ENCODE measurements at regions not wholly inside any gene's neighbourhood (a gene's known extent, or its start where the extent isn't known, plus 50 kb on each side); places are given as distances from the start of the nearest gene placed in this dataset.

DNA sequence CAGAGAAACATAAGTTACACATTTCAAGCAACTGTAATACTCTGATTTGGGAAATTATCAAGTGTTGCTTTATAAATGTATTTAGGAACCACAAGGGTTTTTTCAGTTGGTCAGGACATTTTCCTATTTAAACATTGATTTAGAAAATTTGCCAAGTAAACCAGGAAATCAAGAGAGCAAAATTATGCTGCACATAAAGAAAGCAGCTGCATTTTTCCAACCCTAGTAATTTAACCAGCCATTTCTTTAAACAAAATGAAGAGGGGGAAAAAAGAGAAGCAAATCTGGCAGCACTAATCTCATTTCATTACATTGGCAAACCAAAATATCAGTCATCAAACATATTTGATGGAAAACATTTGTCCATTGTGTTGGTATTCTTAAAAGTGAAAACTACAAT, 271.4 kb downstream of the TLE1 start:
- Histone ChIP-seq H3K79me1 (ENCODE audit: low read depth, low read length) (no peaks in the 10 kb centered on the region), H3K4me2 (ENCODE audit: insufficient read depth, low read length, poor library complexity, severe bottlenecking) (no peak overlapping the region)

GRCh38 chr9:81417299-81417675, 272.1 kb downstream of the TLE1 start:
- Histone ChIP-seq H2AFZ (ENCODE audit: low read length) (no peak overlapping the region), H2BK120ac (ENCODE audit: low read depth, low read length) (no peak overlapping the region), H3K4ac (ENCODE audit: low read length) (no peak overlapping the region), H3K9me3 (replicated peaks in 1 of 2; ENCODE audit: control insufficient read depth in 2 of 2, insufficient read depth in 1 of 2, low read depth in 1 of 2, low read length in 2 of 2) (no peaks in the 10 kb centered on the region), H3K23ac (ENCODE audit: low read depth, low read length, poor library complexity) (no peak overlapping the region), H3K4me2 (ENCODE audit: insufficient read depth, low read length, poor library complexity, severe bottlenecking) (no peak overlapping the region), H3K9ac (ENCODE audit: low read depth, low read length, poor library complexity) (no peak overlapping the region), H4K8ac (ENCODE audit: low read depth, low read length) (no peak overlapping the region), H3K27me3 (ENCODE audit: control insufficient read depth in 3 of 3, insufficient read depth in 3 of 3, low read depth in 1 of 3, low read length in 3 of 3) (no peaks in the 10 kb centered on the region), H3K4me1 (ENCODE audit: control insufficient read depth in 2 of 2, insufficient read depth in 1 of 2, low read depth in 1 of 2, low read length in 2 of 2) (no peaks in the 10 kb centered on the region), H3K36me3 (replicated peaks in 1 of 2; ENCODE audit: control insufficient read depth in 2 of 2, insufficient read depth in 2 of 2, low read length in 2 of 2) (no peaks in the 10 kb centered on the region), H3K27ac (replicated peaks; ENCODE audit: low read length) (no peak overlapping the region), H4K91ac (ENCODE audit: low read depth, low read length, poor library complexity) (no peak overlapping the region), H2BK12ac (ENCODE audit: low read length) (no peak overlapping the region), H2BK15ac (ENCODE audit: low read length) (no peak overlapping the region), H3K4me3 (ENCODE audit: low read length in 2 of 2) (no peak overlapping the region), H3K18ac (ENCODE audit: low read length) (no peak overlapping the region), H3K14ac (ENCODE audit: low read length) (no peak overlapping the region), H2AK5ac (ENCODE audit: low read depth, low read length) (no peak overlapping the region), H3K79me1 (ENCODE audit: low read depth, low read length) (no peaks in the 10 kb centered on the region), H2BK5ac (ENCODE audit: low read length) (no peak overlapping the region)
- DNase-seq (ENCODE audit: low spot score), result no peak
- no CpG with 5 or more reads among the region's 2 CpGs for WGBS, 2 donors (ENCODE audit: extremely low coverage in 2 of 2, insufficient read length in 2 of 2, insufficient replicate concordance in 1 of 2)

More for the DNA sequence above, 271.4 kb downstream of the TLE1 start:
- H3K36me3 ChIP-seq (replicated peaks in 1 of 2; ENCODE audit: control insufficient read depth in 2 of 2, insufficient read depth in 2 of 2, low read length in 2 of 2), result no peaks in the 10 kb centered on the region
- no peak overlapping the region for H2BK12ac ChIP-seq (ENCODE audit: low read length)
- H3K9me3 ChIP-seq (replicated peaks in 1 of 2; ENCODE audit: control insufficient read depth in 2 of 2, insufficient read depth in 1 of 2, low read depth in 1 of 2, low read length in 2 of 2), result no peaks in the 10 kb centered on the region
- H4K8ac ChIP-seq (ENCODE audit: low read depth, low read length), result no peak overlapping the region
- no peak overlapping the region for H2AFZ ChIP-seq (ENCODE audit: low read length)
- H4K91ac ChIP-seq (ENCODE audit: low read depth, low read length, poor library complexity), result no peak overlapping the region
- no peaks in the 10 kb centered on the region for H3K27me3 ChIP-seq (ENCODE audit: control insufficient read depth in 3 of 3, insufficient read depth in 3 of 3, low read depth in 1 of 3, low read length in 3 of 3)
- no peak overlapping the region for H3K14ac ChIP-seq (ENCODE audit: low read length)
- no peak overlapping the region for H3K4me3 ChIP-seq (ENCODE audit: low read length in 2 of 2)
- H3K23ac ChIP-seq (ENCODE audit: low read depth, low read length, poor library complexity), result no peak overlapping the region
- H3K4ac ChIP-seq (ENCODE audit: low read length), result no peak overlapping the region
- H2BK15ac ChIP-seq (ENCODE audit: low read length), result no peak overlapping the region
- H3K18ac ChIP-seq (ENCODE audit: low read length), result no peak overlapping the region
- no peak overlapping the region for H2BK5ac ChIP-seq (ENCODE audit: low read length)
- no peak overlapping the region for H2BK120ac ChIP-seq (ENCODE audit: low read depth, low read length)
- DNase-seq (ENCODE audit: low spot score), result no peak
- no peak overlapping the region for H2AK5ac ChIP-seq (ENCODE audit: low read depth, low read length)
- H3K27ac ChIP-seq (replicated peaks; ENCODE audit: low read length), result no peak overlapping the region
- no peaks in the 10 kb centered on the region for H3K4me1 ChIP-seq (ENCODE audit: control insufficient read depth in 2 of 2, insufficient read depth in 1 of 2, low read depth in 1 of 2, low read length in 2 of 2)
- no peak overlapping the region for H3K9ac ChIP-seq (ENCODE audit: low read depth, low read length, poor library complexity)

GRCh38 chr9:81416476-81417298, 272.7 kb downstream of the TLE1 start:
- Histone ChIP-seq H3K4ac (ENCODE audit: low read length) (no peak overlapping the region), H3K9ac (ENCODE audit: low read depth, low read length, poor library complexity) (no peak overlapping the region), H4K8ac (ENCODE audit: low read depth, low read length) (no peak overlapping the region), H4K91ac (ENCODE audit: low read depth, low read length, poor library complexity) (no peak overlapping the region), H3K4me1 (ENCODE audit: control insufficient read depth in 2 of 2, insufficient read depth in 1 of 2, low read depth in 1 of 2, low read length in 2 of 2) (no peaks in the 10 kb centered on the region), H3K36me3 (replicated peaks in 1 of 2; ENCODE audit: control insufficient read depth in 2 of 2, insufficient read depth in 2 of 2, low read length in 2 of 2) (no peaks in the 10 kb centered on the region), H3K23ac (ENCODE audit: low read depth, low read length, poor library complexity) (no peak overlapping the region), H3K4me3 (ENCODE audit: low read length in 2 of 2) (no peak overlapping the region), H3K18ac (ENCODE audit: low read length) (no peak overlapping the region), H3K14ac (ENCODE audit: low read length) (no peak overlapping the region), H2AK5ac (ENCODE audit: low read depth, low read length) (no peak overlapping the region), H3K27ac (replicated peaks; ENCODE audit: low read length) (no peak overlapping the region), H3K4me2 (ENCODE audit: insufficient read depth, low read length, poor library complexity, severe bottlenecking) (no peak overlapping the region), H3K79me1 (ENCODE audit: low read depth, low read length) (no peaks in the 10 kb centered on the region), H2BK12ac (ENCODE audit: low read length) (no peak overlapping the region), H3K9me3 (replicated peaks in 1 of 2; ENCODE audit: control insufficient read depth in 2 of 2, insufficient read depth in 1 of 2, low read depth in 1 of 2, low read length in 2 of 2) (no peaks in the 10 kb centered on the region), H2AFZ (ENCODE audit: low read length) (no peak overlapping the region), H2BK15ac (ENCODE audit: low read length) (no peak overlapping the region), H3K27me3 (ENCODE audit: control insufficient read depth in 3 of 3, insufficient read depth in 3 of 3, low read depth in 1 of 3, low read length in 3 of 3) (no peaks in the 10 kb centered on the region), H2BK5ac (ENCODE audit: low read length) (no peak overlapping the region), H2BK120ac (ENCODE audit: low read depth, low read length) (no peak overlapping the region)
- no CpG with 5 or more reads among the region's 7 CpGs for WGBS, 2 donors (ENCODE audit: extremely low coverage in 2 of 2, insufficient read length in 2 of 2, insufficient replicate concordance in 1 of 2)
- no peak for DNase-seq (ENCODE audit: low spot score)

GRCh38 chr9:81414836-81415235, 274.5 kb downstream of the TLE1 start:
- no CpG with 5 or more reads among the region's 1 CpG for WGBS, 2 donors (ENCODE audit: extremely low coverage in 2 of 2, insufficient read length in 2 of 2, insufficient replicate concordance in 1 of 2)
- Histone ChIP-seq H3K27me3 (ENCODE audit: control insufficient read depth in 3 of 3, insufficient read depth in 3 of 3, low read depth in 1 of 3, low read length in 3 of 3) (no peaks in the 10 kb centered on the region), H2BK12ac (ENCODE audit: low read length) (no peak overlapping the region), H2AK5ac (ENCODE audit: low read depth, low read length) (no peak overlapping the region), H3K4me1 (ENCODE audit: control insufficient read depth in 2 of 2, insufficient read depth in 1 of 2, low read depth in 1 of 2, low read length in 2 of 2) (no peaks in the 10 kb centered on the region), H2AFZ (ENCODE audit: low read length) (no peak overlapping the region), H3K4me2 (ENCODE audit: insufficient read depth, low read length, poor library complexity, severe bottlenecking) (no peak overlapping the region), H3K27ac (replicated peaks; ENCODE audit: low read length) (no peak overlapping the region), H2BK15ac (ENCODE audit: low read length) (no peak overlapping the region), H3K79me1 (ENCODE audit: low read depth, low read length) (no peaks in the 10 kb centered on the region), H3K23ac (ENCODE audit: low read depth, low read length, poor library complexity) (no peak overlapping the region), H3K9ac (ENCODE audit: low read depth, low read length, poor library complexity) (no peak overlapping the region), H3K36me3 (replicated peaks in 1 of 2; ENCODE audit: control insufficient read depth in 2 of 2, insufficient read depth in 2 of 2, low read length in 2 of 2) (no peaks in the 10 kb centered on the region), H2BK120ac (ENCODE audit: low read depth, low read length) (no peak overlapping the region), H4K8ac (ENCODE audit: low read depth, low read length) (no peak overlapping the region), H2BK5ac (ENCODE audit: low read length) (no peak overlapping the region), H3K4me3 (ENCODE audit: low read length in 2 of 2) (no peak overlapping the region), H3K4ac (ENCODE audit: low read length) (no peak overlapping the region), H3K9me3 (replicated peaks in 1 of 2; ENCODE audit: control insufficient read depth in 2 of 2, insufficient read depth in 1 of 2, low read depth in 1 of 2, low read length in 2 of 2) (no peaks in the 10 kb centered on the region), H3K14ac (ENCODE audit: low read length) (no peak overlapping the region), H4K91ac (ENCODE audit: low read depth, low read length, poor library complexity) (no peak overlapping the region), H3K18ac (ENCODE audit: low read length) (no peak overlapping the region)
- DNase-seq (ENCODE audit: low spot score), result no peak
